A673 (cell line): ENCODE measurements at regions not wholly inside any gene's neighbourhood (a gene's known extent, or its start where the extent isn't known, plus 50 kb on each side); places are given as distances from the start of the nearest gene placed in this dataset.

ENCODE experiments used
- BruUV-seq: library from RNA; stranded (reverse); fragments of 400-500 nt; replicated peaks from 2 replicates; lab custom pipeline; 2021; lab: Mats Ljungman, UMichigan
- CTCF ChIA-PET: fragments of 300-600 bp; sonication (Branson Sonifier 250); formaldehyde crosslinking; loops from one replicate; lab custom pipeline; 2022; ENCODE audit warnings: antibody characterized with exemption; lab: Charles Lee
- POLR2A ChIA-PET: fragments of 300-600 bp; sonication (Branson Sonifier 250); formaldehyde crosslinking; loops from one replicate; lab custom pipeline; 2022; ENCODE audit warnings: antibody characterized with exemption; ENCODE audit not compliant: low non-redundant PET; lab: Charles Lee
- DNase-seq: peaks from one replicate; pipeline ENCODE4 v3.0.0-alpha.2; 2015; ENCODE audit warnings: low spot score
- H3K27ac ChIP-seq: fragments of 200-600 bp; sonication (generic); 2 replicates; pipeline ENCODE4 v1.5.1; 2016; ENCODE audit warnings: mixed run types, low read depth, mild to moderate bottlenecking, mixed read lengths, antibody characterized with exemption, low read length; ENCODE audit not compliant: poor library complexity, severe bottlenecking
- H3K27me3 ChIP-seq: fragments of 200-600 bp; sonication (generic); replicated peaks from 2 replicates; pipeline ENCODE4 v1.6.1; 2017; ENCODE audit warnings: mixed run types, low read depth, mild to moderate bottlenecking, mixed read lengths, antibody characterized with exemption, low read length; ENCODE audit not compliant: insufficient read depth, poor library complexity
- H3K36me3 ChIP-seq: fragments of 200-600 bp; sonication (generic); 2 replicates; pipeline ENCODE4 v1.6.1; 2016; ENCODE audit warnings: mixed run types, mild to moderate bottlenecking, mixed read lengths, antibody characterized with exemption, low read length; ENCODE audit not compliant: insufficient read depth, poor library complexity, severe bottlenecking
- H3K4me1 ChIP-seq: fragments of 200-600 bp; sonication (generic); 2 replicates; pipeline ENCODE4 v1.6.1; 2017; ENCODE audit warnings: mixed run types, mild to moderate bottlenecking, mixed read lengths, antibody characterized with exemption, low read length; ENCODE audit not compliant: insufficient read depth, poor library complexity, severe bottlenecking
- H3K4me3 ChIP-seq: fragments of 200-600 bp; sonication (generic); 2 replicates; pipeline ENCODE4 v1.5.1; 2016; ENCODE audit warnings: low read depth, mixed run types, mild to moderate bottlenecking, mixed read lengths, low read length; ENCODE audit not compliant: poor library complexity, severe bottlenecking
- H3K9me3 ChIP-seq: fragments of 200-600 bp; sonication (generic); 2 replicates; pipeline ENCODE4 v1.6.1; 2016; ENCODE audit warnings: mixed run types, low read depth, mild to moderate bottlenecking, mixed read lengths, antibody characterized with exemption, low read length; ENCODE audit not compliant: poor library complexity, severe bottlenecking
- EZH2 ChIP-seq: fragments of 200-600 bp; sonication (generic); IDR thresholded peaks from 2 replicates; pipeline ENCODE4 v1.6.1; 2017; ENCODE audit warnings: borderline replicate concordance, low read depth, mild to moderate bottlenecking, mixed read lengths, antibody characterized with exemption, low read length; ENCODE audit not compliant: poor library complexity, severe bottlenecking
- intact Hi-C: fragments of 100-400 bp; cut with micrococcal nuclease; formaldehyde crosslinking; loops from one replicate; pipeline ENCODE4 v1.10.0; 2022; ENCODE audit not compliant: unreplicated experiment
- TF ChIP-seq, protein P1 (sequence below): fragments of 300-800, 200-600 bp; sonication (generic); conservative IDR thresholded peaks from 2 replicates; pipeline ENCODE4 v1.5.1; 2017; ENCODE audit warnings: low read depth, mild to moderate bottlenecking, antibody characterized with exemption, low read length, moderate library complexity, mixed read lengths

DNA sequence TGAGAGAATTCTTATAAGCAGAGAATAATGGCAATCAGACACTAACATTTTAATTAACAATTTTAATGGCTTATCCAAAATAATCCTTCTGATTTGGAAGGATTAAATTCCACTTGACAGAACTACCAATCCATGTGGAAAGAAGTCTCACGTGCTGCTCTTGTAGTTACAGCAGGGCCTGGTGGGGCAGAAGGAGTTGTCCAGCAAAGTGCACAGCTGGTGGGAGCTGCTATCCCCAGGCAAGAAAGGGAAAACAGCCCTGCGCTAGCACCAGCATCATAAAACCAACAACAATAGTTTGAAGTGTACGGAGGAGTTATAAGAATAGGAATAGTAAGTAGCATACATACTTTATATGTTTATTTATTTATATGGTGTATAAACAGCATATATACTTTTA, 127.4 kb upstream of the TRIM2 start:
- BruUV-seq, result no TSS peak
- peaks cover 39% of the 10 kb centered on the region for H3K4me1 ChIP-seq
- intact Hi-C loops, result no loop called here
- no peaks in the 10 kb centered on the region for H3K9me3 ChIP-seq
- ChIA-PET POLR2A (no interaction called here), CTCF (no interaction called here)
- no peaks in the 10 kb centered on the region for H3K27me3 ChIP-seq
- no peak overlapping the region for H3K27ac ChIP-seq
- no peak overlapping the region for H3K4me3 ChIP-seq
- no peak for DNase-seq
- H3K36me3 ChIP-seq, result no peaks in the 10 kb centered on the region
- no peak for TF ChIP-seq EZH2
- TF ChIP-seq, protein P1, sequence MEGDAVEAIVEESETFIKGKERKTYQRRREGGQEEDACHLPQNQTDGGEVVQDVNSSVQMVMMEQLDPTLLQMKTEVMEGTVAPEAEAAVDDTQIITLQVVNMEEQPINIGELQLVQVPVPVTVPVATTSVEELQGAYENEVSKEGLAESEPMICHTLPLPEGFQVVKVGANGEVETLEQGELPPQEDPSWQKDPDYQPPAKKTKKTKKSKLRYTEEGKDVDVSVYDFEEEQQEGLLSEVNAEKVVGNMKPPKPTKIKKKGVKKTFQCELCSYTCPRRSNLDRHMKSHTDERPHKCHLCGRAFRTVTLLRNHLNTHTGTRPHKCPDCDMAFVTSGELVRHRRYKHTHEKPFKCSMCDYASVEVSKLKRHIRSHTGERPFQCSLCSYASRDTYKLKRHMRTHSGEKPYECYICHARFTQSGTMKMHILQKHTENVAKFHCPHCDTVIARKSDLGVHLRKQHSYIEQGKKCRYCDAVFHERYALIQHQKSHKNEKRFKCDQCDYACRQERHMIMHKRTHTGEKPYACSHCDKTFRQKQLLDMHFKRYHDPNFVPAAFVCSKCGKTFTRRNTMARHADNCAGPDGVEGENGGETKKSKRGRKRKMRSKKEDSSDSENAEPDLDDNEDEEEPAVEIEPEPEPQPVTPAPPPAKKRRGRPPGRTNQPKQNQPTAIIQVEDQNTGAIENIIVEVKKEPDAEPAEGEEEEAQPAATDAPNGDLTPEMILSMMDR, result no peak

DNA sequence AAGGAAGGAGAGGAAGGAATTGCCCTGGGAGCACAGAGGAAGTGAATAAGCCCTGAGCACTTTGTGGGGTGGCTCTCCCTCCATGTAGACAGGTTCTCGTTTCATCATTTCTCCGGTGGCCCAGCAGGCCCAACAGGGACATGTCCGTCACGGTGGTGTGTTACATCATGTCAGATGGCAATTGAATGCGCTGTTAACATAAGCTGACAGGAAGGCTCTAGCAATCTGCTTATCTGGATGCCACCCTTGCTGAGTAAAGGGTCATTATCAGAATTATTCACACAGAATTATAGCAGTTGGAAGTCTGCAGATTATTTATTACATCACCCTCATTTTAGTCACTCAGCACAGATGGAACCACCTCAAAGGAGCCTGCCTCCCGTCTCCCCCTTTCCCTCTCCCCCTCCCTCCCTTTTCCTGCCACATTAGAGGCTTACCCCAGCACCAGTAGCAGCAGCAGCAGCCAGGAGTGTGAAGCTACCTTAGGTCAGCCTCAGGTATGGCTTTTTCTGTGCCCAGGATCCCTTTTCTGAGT, 124.3 kb upstream of the TRIM2 start:
- Histone ChIP-seq H3K4me3 (no peak overlapping the region), H3K9me3 (no peaks in the 10 kb centered on the region), H3K27me3 (no peaks in the 10 kb centered on the region), H3K27ac (peak overlapping the region; percentile 58), H3K4me1 (peaks cover 34% of the 10 kb centered on the region), H3K36me3 (no peaks in the 10 kb centered on the region)
- intact Hi-C loops, result loop anchor here (5.0 kb wide), 1 partner anchor 143 kb away; the partner anchor contains the start of gene FHDC1
- ChIA-PET POLR2A (interaction anchor here (0.7 kb wide), 1 partner anchor 41 kb away, joined by 13 read pairs; no protein-coding TSS in a partner anchor), CTCF (interaction anchor here (1.0 kb wide), 1 partner anchor 48 kb away, joined by 3 read pairs; no protein-coding TSS in a partner anchor)
- no TSS peak for BruUV-seq
- TF ChIP-seq, protein P1, result no peak
- no peak for TF ChIP-seq EZH2
- peak; percentile 91 for DNase-seq

DNA sequence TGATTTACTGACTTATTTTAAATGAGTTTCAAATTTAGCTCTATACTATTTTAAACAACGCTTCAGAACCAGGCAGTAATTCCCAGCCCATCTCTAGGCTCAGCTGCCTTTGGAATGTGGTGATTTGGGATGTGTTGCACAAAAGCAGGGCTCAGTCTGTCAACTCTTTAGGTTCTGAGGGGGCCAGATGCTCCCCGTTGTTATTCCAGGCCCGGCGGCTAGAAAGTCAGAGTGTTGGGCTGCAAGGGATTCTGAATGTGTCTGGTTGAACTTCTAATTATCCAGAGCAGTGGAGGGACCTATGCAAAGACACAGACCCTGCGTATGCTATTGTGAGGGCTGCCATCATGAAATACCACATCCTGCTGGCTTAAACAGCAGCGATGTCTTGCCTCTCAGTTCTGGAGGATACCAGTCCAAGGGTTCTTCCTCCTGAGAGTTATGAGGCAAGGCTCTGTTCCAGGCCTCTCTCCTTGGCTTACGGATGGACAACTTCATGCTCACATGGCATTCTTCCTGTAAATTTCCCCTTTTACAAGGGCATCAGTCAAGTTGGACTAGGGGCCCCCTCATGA, 123.2 kb upstream of the TRIM2 start:
- no peaks in the 10 kb centered on the region for H3K9me3 ChIP-seq
- no peak overlapping the region for H3K4me3 ChIP-seq
- no peak for DNase-seq
- POLR2A ChIA-PET, result no interaction called here
- CTCF ChIA-PET, result interaction anchor here (3.0 kb wide), 1 partner anchor 46 kb away, joined by 39 read pairs; no protein-coding TSS in a partner anchor
- no peaks in the 10 kb centered on the region for H3K36me3 ChIP-seq
- H3K27me3 ChIP-seq, result no peaks in the 10 kb centered on the region
- H3K27ac ChIP-seq, result no peak overlapping the region
- BruUV-seq, result no TSS peak
- no peak for TF ChIP-seq EZH2
- TF ChIP-seq, protein P1, result no peak
- intact Hi-C loops, result loop anchor here (5.0 kb wide), 1 partner anchor 144 kb away; the partner anchor contains the start of gene FHDC1
- H3K4me1 ChIP-seq, result peaks cover 23% of the 10 kb centered on the region
